Type B pancreatic cell (in vitro differentiated cells): ENCODE measurements at regions not wholly inside any gene's neighbourhood (a gene's known extent, or its start where the extent isn't known, plus 50 kb on each side); places are given as distances from the start of the nearest gene placed in this dataset.

ENCODE experiments used
- DNase-seq: peaks from one replicate; pipeline ENCODE4 v3.0.0; 2021; ENCODE audit warnings: mixed read lengths; ENCODE audit not compliant: unreplicated experiment; ENCODE audit errors: extremely low spot score
- H3K27ac Mint-ChIP-seq: 2 replicates; pipeline ENCODE4 v1.8.0; 2021; ENCODE audit warnings: mild to moderate bottlenecking, mixed read lengths
- H3K27me3 Mint-ChIP-seq: 2 replicates; pipeline ENCODE4 v1.8.0; 2021; ENCODE audit warnings: mixed read lengths
- H3K36me3 Mint-ChIP-seq: 2 replicates; pipeline ENCODE4 v1.8.0; 2021; ENCODE audit warnings: mixed read lengths
- H3K4me1 Mint-ChIP-seq: one replicate; pipeline ENCODE4 v1.8.0; 2021; ENCODE audit warnings: mixed read lengths; ENCODE audit not compliant: unreplicated experiment
- H3K4me3 Mint-ChIP-seq: 2 replicates; pipeline ENCODE4 v1.8.0; 2021; ENCODE audit warnings: mild to moderate bottlenecking, mixed read lengths
- H3K9me3 Mint-ChIP-seq: 2 replicates; pipeline ENCODE4 v1.8.0; 2021; ENCODE audit warnings: mixed read lengths
- CTCF ChIP-seq: fragments of 200-600 bp; sonication (generic); conservative IDR thresholded peaks from 2 replicates; pipeline ENCODE4 v1.5.0; 2021; ENCODE audit warnings: antibody characterized with exemption, mild to moderate bottlenecking

- Mint-ChIP-seq H3K4me3 (no peak overlapping the region), H3K4me1 (no peaks in the 10 kb centered on the region), H3K27ac (no peak overlapping the region), H3K27me3 (no peaks in the 10 kb centered on the region), H3K36me3 (no peaks in the 10 kb centered on the region), H3K9me3 (no peaks in the 10 kb centered on the region)
- no peak for TF ChIP-seq CTCF
- no peak for DNase-seq
Measured at GRCh38 chr3:177961784-177962183, 574.5 kb upstream of the KCNMB2 start.

GRCh38 chr3:177966493-177966892 is 569.7 kb upstream of the KCNMB2 start:
- Mint-ChIP-seq H3K27ac (no peak overlapping the region), H3K9me3 (no peaks in the 10 kb centered on the region), H3K4me3 (no peak overlapping the region), H3K4me1 (no peaks in the 10 kb centered on the region), H3K36me3 (no peaks in the 10 kb centered on the region), H3K27me3 (no peaks in the 10 kb centered on the region)
- DNase-seq: no peak
- no peak for TF ChIP-seq CTCF

- H3K4me3 Mint-ChIP-seq: no peak overlapping the region
- TF ChIP-seq CTCF: no peak
- H3K9me3 Mint-ChIP-seq: no peaks in the 10 kb centered on the region
- no peaks in the 10 kb centered on the region for H3K36me3 Mint-ChIP-seq
- no peaks in the 10 kb centered on the region for H3K4me1 Mint-ChIP-seq
- no peak overlapping the region for H3K27ac Mint-ChIP-seq
- H3K27me3 Mint-ChIP-seq: no peaks in the 10 kb centered on the region
- no peak for DNase-seq
Measured at GRCh38 chr3:177968891-177969290, 567.3 kb upstream of the KCNMB2 start.

- Mint-ChIP-seq H3K36me3 (no peaks in the 10 kb centered on the region), H3K27ac (no peak overlapping the region), H3K27me3 (no peaks in the 10 kb centered on the region), H3K9me3 (no peaks in the 10 kb centered on the region), H3K4me1 (peaks cover 7% of the 10 kb centered on the region), H3K4me3 (no peak overlapping the region)
- no peak for DNase-seq
- TF ChIP-seq CTCF: no peak
Measured at GRCh38 chr3:177973241-177973840, 562.9 kb upstream of the KCNMB2 start.

- no peak overlapping the region for H3K4me3 Mint-ChIP-seq
- DNase-seq: no peak
- no peaks in the 10 kb centered on the region for H3K27me3 Mint-ChIP-seq
- H3K36me3 Mint-ChIP-seq: no peaks in the 10 kb centered on the region
- H3K9me3 Mint-ChIP-seq: no peaks in the 10 kb centered on the region
- H3K4me1 Mint-ChIP-seq: peaks cover 7% of the 10 kb centered on the region
- no peak overlapping the region for H3K27ac Mint-ChIP-seq
- no peak for TF ChIP-seq CTCF
Measured at GRCh38 chr3:177976241-177976640, 560.0 kb upstream of the KCNMB2 start.

- Mint-ChIP-seq H3K9me3 (no peaks in the 10 kb centered on the region), H3K4me3 (no peak overlapping the region)
Measured at GRCh38 chr3:177976866-177977265, 559.4 kb upstream of the KCNMB2 start.

More at GRCh38 chr3:177976866-177977265, 559.4 kb upstream of the KCNMB2 start:
- peaks cover 7% of the 10 kb centered on the region for H3K4me1 Mint-ChIP-seq
- no peak for DNase-seq
- H3K27me3 Mint-ChIP-seq: no peaks in the 10 kb centered on the region
- TF ChIP-seq CTCF: no peak
- H3K36me3 Mint-ChIP-seq: no peaks in the 10 kb centered on the region
- H3K27ac Mint-ChIP-seq: no peak overlapping the region
